ENCODE measurements at regions not wholly inside any gene's neighbourhood (a gene's known extent, or its start where the extent isn't known, plus 50 kb on each side); places are given as distances from the start of the nearest gene placed in this dataset.

DNA sequence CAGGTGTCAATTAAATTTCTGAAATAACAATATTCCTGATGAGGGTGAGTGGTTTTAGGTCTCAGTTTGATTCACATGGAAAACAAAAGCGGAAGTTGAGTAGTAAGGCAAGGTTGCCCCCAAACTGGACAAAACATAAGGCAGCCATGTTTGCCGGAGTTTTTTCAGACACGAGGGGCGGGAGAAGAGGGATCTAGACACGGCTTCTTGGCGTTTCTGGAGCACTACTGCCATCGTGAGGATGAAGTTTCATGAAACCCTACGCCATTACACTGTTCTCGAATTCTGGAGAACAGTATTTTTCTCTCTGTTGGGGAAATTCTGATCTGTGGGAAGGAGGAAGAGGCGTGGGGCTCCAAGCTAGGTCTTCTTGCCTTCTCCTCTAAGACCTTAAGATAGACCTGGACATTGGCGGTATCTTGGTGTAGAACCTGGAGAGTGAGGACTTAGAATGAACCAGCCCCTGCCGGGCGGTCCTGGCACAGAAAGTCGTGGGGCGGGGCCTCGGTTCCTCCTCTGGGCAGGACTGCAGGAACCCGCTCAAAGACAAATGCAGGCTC lies 160.3 kb downstream of the OR13H1 start:
- peak; percentile 32 for DNase-seq

DNA sequence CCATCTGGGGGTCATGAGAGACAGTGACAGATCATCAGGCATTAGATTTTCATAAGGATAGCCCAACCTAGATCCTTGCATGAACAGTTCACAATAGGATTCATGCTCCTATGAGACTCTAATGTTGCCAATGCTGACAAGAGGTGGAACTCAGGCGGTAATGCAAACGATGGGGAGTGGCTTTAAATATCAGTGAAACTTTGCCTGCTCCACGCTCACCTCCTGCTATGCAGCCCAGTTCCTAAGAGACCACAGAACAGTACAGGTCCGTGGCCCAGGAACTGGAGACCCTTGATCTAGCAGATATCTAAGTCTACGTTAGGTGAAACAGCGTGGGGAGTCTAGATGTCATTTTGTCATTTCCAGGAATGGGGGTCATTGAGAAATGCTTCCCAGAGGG lies 165.7 kb downstream of the OR13H1 start:
- no peak for DNase-seq

DNA sequence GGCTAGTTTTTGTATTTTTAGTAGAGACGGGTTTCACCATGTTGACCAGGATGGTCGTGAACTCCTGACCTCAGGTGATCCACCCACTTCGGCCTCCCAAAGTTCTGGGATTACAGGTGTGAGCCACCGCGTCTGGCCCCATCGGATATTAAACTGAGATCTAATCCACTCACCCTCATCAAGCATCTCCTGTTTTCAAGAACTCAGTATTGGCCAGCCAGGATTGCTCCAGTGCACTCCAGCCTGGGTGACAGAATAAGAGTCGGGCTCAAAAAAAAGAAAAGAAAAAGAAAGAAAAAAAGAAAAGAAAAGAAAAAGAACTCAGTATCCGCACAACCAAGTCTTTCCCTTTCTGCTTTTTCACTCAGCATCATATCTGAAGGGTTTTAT lies 167.6 kb downstream of the OR13H1 start:
- DNase-seq, result no peak

DNA sequence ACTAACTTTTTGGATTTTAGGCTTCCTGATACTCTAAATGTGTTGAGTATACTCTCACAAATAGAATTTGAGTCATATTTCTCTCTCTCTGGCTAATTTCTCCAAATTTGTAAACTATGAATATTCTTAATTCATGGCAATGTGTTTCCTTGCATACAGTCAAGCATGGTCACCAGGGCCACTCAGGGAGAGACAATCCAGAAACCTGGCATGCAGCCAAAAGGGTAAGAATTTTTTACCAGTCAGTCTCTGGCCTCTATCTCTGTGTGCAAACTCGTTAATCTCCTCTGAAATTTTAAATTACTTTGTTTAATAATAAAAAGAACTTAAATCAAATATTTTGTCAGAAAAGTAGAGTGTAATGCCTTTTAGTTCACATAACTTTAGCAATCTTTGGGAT lies 179.8 kb downstream of the OR13H1 start:
- DNase-seq, result no peak

DNA sequence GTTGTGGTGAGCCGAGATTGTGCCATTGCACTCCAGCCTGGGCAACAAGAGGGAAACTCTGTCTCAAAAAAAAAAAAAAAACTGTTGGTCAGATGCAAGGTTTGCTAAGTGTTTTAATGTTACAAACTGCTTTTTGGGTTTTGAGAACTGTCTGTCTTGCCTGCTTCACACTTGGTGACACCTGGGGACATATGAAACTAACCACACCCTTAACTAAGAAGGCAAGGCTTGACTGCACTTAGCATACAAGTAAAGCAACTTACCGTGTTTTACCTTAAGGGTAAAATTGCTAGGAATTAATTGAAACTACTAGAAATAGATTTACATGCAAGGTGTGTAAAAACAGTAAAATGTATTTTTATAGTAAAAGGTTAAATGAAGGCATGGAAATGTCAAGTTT lies 180.4 kb downstream of the OR13H1 start:
- DNase-seq, result no peak

DNA sequence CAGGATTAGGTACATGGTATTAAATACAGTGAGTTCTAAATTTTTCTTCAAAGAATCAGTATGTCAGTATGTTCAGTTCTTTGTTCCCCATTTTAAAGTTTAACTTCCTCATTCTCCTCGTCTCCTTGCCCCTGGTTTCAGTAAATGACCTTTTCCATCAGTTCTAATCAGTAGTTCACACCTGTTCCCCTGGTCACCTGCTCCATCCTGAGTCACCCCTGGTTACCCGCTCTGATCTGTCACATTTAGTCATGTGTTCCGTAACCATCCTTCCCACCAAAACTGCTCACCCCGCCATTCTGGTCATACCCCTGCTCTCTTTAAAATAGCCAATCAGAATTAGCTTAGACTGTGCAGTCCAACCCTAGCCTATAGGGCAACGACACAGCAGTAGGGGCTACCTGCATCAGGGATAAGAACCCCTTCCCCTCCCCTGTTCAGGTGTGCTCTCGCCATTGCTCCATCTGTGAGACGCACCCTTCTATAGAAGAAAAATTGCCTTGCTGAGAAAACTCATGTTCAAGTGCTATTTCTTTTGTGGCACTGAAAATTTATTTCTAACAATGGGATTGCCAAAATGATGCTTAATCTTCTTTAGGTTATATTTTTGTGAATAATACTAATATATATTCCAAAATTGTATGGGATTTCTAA lies 181.3 kb downstream of the OR13H1 start:
- no peak for DNase-seq

DNA sequence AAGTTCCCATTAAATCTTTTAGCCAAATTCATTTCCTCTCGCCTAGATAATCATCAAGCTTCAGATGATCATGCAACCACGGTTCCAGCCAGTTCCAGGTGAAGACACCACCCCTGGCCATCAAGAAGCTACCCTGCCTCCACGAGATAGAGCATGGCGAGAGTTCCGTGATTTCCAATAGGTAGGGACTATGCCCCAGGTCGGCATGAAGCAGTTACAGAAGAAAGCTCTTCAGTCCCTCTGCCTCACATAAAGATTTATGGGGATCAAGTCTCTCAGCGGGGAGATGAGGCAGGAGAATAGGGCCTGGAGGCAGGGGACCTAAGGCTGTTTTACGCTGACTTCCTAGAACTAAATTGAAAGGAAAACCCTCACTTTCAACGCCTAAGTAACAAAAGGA lies 183.9 kb downstream of the OR13H1 start:
- DNase-seq, result no peak

DNA sequence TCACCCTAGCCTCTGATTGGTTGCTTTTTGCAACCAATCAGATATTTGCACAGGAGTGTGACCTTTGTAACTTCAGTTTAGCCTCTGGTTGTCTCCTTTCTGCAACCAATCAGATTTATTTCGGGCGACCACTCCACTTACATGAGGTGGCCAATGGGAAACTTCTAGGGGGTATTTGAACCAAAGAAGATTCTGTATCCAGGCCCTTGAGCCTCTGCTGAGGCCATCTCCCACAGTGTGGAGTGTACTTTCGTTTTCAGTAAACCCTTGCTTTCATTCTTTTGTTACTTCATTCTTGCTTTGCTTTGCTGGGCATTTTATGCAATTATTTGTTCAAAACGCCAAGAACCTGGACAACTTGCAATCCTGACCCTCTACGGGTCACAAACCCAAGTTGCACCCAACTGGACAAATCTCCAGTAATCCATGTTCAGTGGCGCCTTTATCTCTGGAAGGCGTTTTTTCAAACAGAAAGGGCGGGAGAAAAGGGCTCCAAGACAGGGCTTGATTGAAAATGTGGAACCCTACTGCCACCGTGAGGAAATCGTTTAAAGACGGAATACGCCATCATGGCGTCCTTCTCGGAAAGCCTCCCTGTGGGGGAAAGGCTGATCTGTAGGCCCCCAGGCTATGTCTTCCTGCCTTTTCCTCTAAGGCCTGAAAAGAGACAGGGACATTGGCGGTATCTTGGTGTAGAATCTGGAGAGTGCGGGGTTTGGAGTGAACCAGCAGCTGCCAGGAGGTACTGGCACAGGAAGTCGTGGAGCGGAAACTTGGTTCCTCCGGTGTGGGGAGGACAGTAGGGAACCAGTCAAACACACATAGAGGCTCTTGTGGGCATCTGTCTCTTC lies 184.6 kb downstream of the OR13H1 start:
- DNase-seq, result no peak

DNA sequence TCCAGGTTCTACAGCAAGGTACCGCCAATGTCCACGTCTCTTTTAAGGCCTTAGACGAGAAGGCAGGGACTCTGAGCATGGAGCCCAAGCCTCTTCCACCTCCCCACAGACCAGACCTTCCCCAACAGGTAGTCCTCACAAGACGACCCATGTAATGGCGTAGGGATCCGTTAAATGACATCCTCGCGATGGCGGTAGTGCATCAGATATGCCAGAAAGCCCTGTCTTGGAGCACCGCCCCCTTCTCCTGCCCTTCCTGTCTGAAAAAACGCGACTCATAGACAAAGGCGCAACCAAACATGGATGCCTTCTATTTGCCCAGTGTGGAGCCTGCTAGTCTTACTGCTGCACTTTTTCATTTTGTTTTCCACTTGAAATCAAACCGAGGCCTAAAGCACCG lies 185.4 kb downstream of the OR13H1 start:
- no peak for DNase-seq

DNA sequence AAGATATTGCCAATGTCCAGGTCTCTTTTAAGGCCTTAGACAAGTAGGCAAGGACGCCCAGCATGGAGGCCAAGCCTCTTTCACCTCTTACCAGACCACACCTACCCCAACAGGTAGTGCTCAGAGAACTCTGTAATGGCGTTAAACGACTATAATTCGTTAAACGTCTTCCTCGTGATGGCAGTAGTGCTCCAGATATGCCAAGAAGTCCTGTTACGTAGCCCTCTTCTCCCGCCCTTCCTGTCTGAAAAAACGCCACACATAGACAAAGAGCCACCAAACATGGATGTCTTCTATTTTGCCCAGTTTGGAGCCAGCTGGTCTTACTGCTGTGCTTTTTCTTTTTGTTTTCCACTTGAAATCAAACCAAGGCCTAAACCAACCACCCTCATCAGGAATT lies 190.7 kb downstream of the OR13H1 start:
- DNase-seq, result no peak

DNA sequence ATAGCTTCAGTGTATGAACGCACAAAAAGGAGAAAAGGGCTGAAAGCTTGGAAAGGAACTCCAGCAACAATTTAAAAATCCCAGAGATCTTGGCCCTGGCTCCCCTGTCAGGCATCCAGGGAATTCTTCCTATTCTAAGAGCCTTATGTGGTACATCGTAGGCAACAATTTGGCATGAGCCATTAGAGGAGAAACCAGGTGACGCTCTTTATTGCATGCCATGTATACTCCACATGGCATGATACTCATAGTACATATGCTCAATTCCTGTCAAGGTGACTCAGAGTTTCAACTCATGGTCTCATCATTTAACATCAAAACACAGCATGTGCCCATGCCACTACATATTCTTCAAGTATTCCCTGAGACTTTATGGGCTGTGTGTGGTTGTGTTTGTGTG lies 191.3 kb downstream of the OR13H1 start:
- DNase-seq, result no peak

DNA sequence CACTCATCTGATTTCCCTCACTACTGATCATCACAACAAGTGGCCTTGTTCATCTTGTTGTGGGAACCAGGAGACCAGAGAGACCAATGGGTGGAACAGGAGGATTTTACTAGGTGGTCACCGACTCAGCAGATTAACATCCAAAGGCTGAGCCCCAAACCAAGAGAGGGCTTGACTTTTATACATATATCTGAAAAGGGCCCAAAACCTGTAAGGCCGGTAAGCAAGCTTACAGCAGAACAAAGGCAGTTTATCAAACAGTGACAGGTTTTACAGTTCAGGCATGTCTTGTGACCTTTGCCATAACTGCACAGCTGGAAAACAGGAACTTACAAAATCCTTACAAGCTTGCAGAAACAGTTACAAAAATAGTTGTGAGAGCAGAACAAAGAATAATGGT lies 195.9 kb downstream of the OR13H1 start:
- DNase-seq, result no peak

DNA sequence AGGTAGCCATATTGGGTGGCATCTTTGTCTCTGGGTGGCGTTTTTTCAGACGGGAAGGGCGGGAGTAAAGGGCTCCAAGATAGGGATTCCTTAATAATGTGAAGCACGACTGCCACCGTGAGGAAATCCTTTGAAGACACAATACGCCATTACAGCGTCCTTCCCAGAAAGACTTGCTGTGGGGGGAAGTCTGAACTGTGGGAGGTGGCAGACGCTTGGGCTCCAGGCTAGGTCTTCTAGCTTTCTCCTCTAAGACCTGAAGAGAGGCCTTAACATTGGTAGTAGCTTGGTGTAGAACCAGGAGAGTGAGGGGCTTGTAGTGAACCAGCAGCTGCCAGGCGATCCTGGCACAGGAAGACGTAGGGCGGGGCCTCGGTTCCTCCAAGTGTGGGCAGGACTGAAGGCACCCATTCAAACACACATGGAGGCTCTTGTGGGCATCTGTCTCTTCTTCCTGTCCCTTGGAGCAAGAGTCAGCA lies 197.3 kb downstream of the OR13H1 start:
- no peak for DNase-seq

DNA sequence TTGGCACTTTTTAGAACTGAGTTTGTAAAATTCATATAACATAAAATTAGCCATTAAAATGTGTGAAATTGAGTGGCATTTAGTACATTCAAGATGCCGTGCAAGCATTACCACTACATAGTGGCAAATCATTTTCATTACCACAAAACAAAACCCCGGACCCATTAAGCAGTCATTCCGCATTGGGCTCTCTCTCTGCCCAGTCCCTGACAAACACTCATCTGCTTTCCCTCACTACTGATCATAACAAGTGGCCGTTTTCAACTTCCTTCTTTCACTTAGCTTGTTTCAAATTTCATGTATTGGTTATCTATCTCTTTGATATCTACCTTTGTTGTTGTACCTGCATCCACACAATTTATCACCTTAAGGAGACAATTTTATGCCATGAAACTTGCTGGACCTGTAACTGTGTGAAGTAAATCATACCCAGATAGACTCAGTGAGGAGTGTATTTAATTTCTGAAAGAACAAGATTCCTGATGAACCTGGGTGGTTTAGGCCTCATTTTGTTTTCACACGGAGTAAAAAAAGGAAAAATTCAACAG lies 202.1 kb downstream of the OR13H1 start:
- DNase-seq, result no peak

DNA sequence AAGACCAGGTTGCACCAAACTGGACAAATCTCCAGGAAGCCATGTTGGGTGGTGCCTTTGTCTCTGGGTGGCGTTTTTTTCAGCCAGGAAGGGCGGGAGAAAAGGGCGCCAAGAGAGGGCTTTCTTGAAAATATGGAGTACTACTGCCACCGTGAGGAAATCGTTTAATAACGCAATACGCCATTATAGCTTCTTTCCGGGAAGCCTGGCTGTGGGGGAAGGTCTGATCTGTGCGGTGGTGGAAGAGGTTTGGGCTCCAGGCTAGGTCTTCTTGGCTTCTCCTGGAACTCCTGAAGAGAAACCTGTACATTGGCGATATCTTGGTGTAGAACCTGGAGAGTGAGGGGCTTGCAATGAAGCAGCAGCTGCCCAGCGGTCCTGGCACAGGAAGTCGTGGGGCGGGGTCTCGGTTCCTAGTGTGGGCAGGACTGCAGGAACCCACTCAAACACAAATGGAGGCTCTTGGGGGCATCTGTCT lies 202.7 kb downstream of the OR13H1 start:
- no peak for DNase-seq

DNA sequence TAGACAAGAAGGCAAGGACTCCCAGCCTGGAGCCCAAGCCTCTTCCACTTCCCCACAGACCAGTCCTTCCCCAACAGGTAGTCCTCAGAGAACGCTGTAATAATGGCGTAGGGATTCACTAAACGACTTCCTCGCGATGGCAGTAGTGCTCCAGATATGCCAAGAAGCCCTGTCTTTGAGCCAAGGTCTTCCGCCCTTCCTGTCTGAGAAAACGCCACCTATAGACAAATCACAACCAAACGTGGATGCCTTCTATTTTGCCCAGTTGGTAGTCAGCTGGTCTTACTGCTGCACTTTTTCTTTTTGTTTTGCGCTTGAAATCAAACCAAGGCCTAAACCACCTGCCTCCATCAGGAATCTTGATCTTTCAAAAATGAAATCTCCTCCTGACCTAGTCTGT lies 203.3 kb downstream of the OR13H1 start:
- no peak for DNase-seq

DNA sequence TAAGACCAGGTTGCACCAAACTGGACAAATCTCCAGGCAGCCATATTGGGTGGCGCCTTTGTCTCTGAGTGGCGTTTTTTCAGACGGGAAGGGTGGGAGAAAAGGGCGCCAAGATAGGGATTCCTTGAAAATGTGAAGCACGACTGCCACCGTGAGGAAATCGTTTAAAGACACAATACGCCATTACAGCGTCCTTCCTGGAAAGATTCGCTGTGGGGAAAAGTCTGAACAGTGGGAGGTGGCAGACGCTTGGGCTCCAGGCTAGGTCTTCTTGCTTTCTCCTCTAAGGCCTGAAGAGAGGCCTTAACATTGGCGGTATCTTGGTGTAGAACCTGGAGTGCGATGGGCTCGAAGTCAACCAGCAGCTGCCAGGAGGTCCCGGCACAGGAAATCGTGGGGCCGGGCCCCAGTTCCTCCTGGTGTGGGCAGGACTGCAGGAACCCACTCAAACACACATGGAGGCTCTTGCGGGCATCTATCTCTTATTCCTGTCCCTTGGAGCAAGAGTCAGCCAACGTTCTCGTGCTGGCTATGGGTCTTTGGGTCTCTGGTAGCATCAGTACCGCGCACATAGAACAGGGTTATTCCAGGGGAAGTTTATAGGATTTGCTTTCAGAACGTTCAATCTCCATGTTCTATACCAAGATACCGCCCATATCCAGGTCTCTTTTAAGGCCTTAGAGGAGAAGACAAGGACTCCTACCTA lies 208.8 kb downstream of the OR13H1 start:
- peak; percentile 11 for DNase-seq

DNA sequence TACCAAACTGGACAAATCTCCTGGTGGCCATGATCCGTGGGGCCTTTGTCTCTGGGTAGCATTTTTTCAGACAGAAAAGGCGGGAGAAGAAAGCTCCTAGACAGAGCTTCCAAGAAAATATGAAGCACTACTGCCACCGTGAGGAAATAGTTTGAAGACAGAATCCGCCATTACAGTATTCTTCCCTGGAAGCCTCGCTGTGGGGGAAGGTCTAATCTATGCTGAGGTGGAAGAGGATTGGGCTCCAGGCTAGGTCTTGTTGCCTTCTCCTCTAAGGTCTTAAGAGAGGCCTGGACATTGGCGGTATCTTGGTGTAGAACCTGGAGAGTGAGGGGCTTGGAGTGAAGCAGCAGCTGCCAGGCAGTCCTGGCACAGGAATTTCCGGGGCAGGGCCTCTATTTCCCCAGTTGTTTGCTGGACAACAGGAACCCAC lies 218.9 kb downstream of the OR13H1 start:
- no peak for DNase-seq

DNA sequence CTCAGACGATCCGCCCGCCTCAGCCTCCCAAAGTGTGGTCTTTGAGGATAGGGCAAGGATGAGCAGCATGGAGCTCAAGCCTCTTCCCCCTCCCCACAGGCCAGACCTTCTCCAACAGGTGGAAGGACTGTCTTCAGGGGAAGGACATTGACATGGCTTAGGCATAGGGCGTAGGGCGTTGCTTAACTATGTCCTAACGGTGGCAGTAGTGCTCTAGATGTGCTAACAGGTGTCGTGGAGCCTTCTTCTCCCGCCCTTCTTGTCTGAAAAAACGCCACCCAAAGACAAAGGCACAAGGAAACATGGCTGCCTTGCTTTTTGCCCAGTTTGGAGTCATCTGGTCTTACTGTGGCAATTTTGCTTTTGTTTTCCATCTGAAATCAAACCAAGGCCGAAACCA lies 219.8 kb downstream of the OR13H1 start:
- no peak for DNase-seq

DNA sequence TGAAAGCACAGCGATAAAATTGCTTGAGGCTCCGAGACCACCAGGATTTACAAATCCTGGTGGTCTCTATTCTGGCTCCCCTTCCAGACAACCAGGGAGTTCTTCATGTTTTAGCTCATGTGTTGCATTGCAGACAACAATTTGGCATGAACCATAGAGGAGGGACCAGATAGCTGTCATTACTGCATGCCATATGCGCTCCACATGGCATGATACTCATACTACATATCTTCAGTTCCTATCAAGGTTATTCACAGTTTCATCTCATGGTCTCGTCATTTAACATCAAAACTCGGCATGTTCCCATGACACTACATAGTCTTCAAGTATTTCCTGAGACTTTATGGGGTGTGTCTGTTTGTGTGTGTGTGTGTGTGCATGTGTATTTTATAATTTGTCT lies 220.3 kb downstream of the OR13H1 start:
- DNase-seq, result no peak

DNA sequence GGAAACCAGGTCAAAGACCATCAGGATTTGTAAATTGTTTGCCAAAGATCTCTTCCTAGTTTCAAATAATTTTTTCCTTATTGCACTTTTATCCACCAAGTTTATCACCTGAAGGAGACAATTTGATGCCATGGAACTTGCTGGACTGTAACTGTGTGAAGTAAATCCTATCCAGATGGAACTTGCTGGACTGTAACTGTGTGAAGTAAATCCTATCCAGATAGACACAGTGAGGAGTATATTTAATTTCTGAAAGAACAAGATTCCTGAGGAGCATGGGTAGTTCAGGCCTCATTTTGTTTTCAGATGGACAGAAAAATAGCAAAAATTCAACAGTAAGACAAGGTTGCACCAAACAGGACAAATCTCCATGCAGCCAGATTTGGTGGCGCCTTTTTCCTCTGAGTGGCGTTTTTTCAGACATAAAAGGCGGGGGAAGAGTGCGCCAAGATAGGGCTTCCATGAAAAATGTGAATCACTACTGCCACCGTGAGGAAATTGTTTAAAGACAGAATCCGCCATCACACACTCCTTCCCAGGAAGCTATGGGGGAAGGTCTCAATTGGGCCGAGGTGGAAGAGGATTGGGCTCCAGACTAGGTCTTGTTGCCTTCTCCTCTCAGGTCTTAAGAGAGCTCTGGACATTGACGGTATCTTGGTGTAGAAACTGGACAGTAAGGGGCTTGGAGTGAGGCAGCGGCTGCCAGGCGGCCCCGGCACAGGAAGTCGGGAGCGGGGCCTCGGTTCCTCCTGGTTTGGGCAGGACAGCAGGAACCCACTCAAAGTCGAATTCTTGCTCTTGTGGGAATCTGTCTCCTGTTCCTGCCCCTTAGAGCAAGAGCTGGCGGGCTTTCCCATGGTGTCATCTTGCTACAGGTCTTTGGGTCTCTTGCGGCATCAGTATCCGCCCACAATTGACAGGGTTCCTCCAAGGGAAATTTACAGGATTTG lies 234.7 kb downstream of the OR13H1 start:
- DNase-seq, result no peak

DNA sequence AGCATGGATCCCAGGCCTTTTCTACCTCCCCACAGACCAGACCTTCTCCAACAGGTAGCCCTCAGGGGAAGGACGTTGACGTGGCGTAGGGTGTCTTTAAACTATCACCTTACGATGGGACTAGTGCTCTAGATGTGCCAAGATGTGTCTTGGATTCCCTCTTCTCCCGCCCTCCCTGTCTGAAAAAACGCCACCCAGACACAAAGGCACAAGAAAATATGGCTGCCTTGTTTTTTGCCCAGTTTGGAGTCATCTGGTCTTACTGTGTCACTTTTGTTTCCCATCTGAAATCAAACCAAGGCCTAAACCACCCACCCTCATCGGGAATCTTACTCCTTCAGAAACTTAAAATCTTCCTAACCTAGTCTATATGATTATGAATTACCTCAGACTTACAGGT lies 235.4 kb downstream of the OR13H1 start:
- no peak for DNase-seq

Measured in activated gamma-delta T cell (primary cell).